ENCODE measurements at regions not wholly inside any gene's neighbourhood (a gene's known extent, or its start where the extent isn't known, plus 50 kb on each side); places are given as distances from the start of the nearest gene placed in this dataset.

DNA sequence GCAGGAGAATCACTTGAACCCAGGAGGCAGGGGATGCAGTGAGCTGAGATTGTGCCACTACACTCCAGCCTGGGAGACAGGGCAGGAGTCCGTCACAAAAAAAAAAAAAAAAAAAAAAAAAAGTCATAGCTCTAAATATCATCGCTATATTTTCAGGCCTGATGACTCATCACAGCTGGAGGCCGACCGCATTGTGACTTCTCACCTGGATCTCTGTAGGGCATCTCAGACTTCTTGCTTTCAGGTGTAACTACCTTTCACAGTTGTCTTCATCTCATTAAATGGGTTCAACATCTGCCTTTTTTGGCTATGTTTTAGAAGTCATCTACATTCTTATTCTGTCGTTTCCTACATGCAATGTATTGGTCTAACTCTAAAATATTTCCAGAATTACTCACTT is 353.1 kb upstream of the MON1B start:
- TF ChIP-seq CTCF (conservative IDR thresholded peaks at IDR 0.05; ENCODE audit: low read depth, low read length) (no peak), EZH2 (IDR thresholded peaks at IDR 0.05; ENCODE audit: borderline replicate concordance, low read depth, low read length, poor library complexity, severe bottlenecking) (no peak)
